ENCODE measurements at regions not wholly inside any gene's neighbourhood (a gene's known extent, or its start where the extent isn't known, plus 50 kb on each side); places are given as distances from the start of the nearest gene placed in this dataset.

GRCh38 chr11:27857014-27857413, 156.8 kb upstream of the BDNF start:
- no peak for DNase-seq

GRCh38 chr11:27848423-27848822, 148.2 kb upstream of the BDNF start:
- DNase-seq = no peak

- no peak for DNase-seq
Observed at GRCh38 chr11:27847496-27847895, 147.2 kb upstream of the BDNF start.

- no peak for DNase-seq
Observed at GRCh38 chr11:27842290-27842689, 142.0 kb upstream of the BDNF start.

- DNase-seq = no peak
Observed at GRCh38 chr11:27841023-27841422, 140.8 kb upstream of the BDNF start.

- DNase-seq = no peak
Observed at GRCh38 chr11:27839226-27839913, 139.1 kb upstream of the BDNF start.

GRCh38 chr11:27838674-27839073, 138.4 kb upstream of the BDNF start:
- DNase-seq = no peak

GRCh38 chr11:27837895-27838563, 137.8 kb upstream of the BDNF start:
- no peak for DNase-seq

- no peak for DNase-seq
Observed at GRCh38 chr11:27830206-27830605, 130.0 kb upstream of the BDNF start.

GRCh38 chr11:27820249-27820648, 120.0 kb upstream of the BDNF start:
- DNase-seq = no peak

- no peak for DNase-seq
Observed at GRCh38 chr11:27816197-27816596, 115.9 kb upstream of the BDNF start.

GRCh38 chr11:27812341-27812740, 112.1 kb upstream of the BDNF start:
- DNase-seq = peak; percentile 19

GRCh38 chr11:27807596-27807995, 107.3 kb upstream of the BDNF start:
- no peak for DNase-seq

- DNase-seq = no peak
Observed at GRCh38 chr11:27806122-27806521, 105.9 kb upstream of the BDNF start.

GRCh38 chr11:27795955-27796861, 96.0 kb upstream of the BDNF start:
- DNase-seq = no peak

GRCh38 chr11:27786864-27787263, 86.6 kb upstream of the BDNF start:
- DNase-seq = no peak

- no peak for DNase-seq
Observed at GRCh38 chr11:27786331-27786730, 86.1 kb upstream of the BDNF start.

- no peak for DNase-seq
Observed at GRCh38 chr11:27783701-27784355, 83.6 kb upstream of the BDNF start.

GRCh38 chr11:27777033-27777432, 76.8 kb upstream of the BDNF start:
- DNase-seq = no peak

GRCh38 chr11:27773884-27774283, 73.6 kb upstream of the BDNF start:
- no peak for DNase-seq

- no peak for DNase-seq
Observed at GRCh38 chr11:27771516-27771915, 71.3 kb upstream of the BDNF start.

- no peak for DNase-seq
Observed at GRCh38 chr11:27770576-27770975, 70.3 kb upstream of the BDNF start.

GRCh38 chr11:27763736-27764135, 63.5 kb upstream of the BDNF start:
- no peak for DNase-seq
